Neuron (in vitro differentiated cells): ENCODE measurements at regions not wholly inside any gene's neighbourhood (a gene's known extent, or its start where the extent isn't known, plus 50 kb on each side); places are given as distances from the start of the nearest gene placed in this dataset.

Experiments used
- H2AFZ ChIP-seq: one replicate; pipeline ENCODE4 v1.6.1; 2013; ENCODE audit warnings: low read depth, mild to moderate bottlenecking, inconsistent platforms, low read length, moderate library complexity
- H3K27me3 ChIP-seq: one replicate; pipeline ENCODE4 v1.6.1; 2013; ENCODE audit warnings: low read length; ENCODE audit not compliant: insufficient read depth
- H3K36me3 ChIP-seq: one replicate; pipeline ENCODE4 v1.6.1; 2013; ENCODE audit warnings: low read length; ENCODE audit not compliant: insufficient read depth
- H3K4me1 ChIP-seq: one replicate; pipeline ENCODE4 v1.6.1; 2013; ENCODE audit warnings: low read length; ENCODE audit not compliant: insufficient read depth
- H3K4me3 ChIP-seq: 2 replicates; pipeline ENCODE4 v1.5.1; 2013; ENCODE audit warnings: mild to moderate bottlenecking, low read length, moderate library complexity
- H3K9me3 ChIP-seq: one replicate; pipeline ENCODE4 v1.6.1; 2013; ENCODE audit warnings: low read length

DNA sequence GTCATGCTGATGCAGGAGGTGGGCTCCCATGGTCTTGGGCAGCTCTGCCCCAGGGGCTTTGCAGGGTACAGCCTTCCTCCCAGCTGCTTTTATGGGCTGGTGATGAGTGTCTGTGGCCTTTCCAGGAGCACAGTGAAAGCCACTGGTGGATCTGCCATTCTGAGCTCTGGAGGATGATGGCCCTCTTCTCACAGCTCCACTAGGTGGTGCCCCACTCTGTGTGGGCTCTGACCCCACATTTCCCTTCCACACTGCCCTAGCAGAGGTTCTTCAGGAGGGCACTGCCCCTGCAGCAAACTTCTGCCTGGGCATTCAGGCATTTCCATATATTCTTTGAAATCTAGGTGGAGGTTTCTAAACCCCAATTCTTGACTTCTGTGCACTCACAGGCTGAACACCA is 1188.6 kb downstream of the MRPL39 start:
- no peak overlapping the region for H3K4me3 ChIP-seq

DNA sequence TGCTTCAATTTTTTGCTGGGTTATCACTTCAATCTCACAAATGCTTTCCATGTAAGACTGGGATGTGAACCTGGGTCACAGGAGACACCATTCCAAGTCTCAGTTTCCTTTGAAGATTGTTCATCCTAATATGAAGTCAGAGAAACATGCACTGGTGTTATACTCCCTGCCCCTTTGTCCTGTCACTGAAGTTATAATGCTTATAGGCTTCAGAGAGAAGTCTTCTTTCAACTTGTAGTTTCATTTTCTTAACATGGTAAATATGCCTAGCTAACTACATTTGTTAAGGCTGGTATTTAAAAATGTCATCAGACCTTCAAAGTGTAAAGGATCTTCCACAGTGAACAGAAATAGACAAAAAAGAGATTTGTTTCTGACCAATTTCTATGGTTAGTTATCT is 1195.9 kb downstream of the MRPL39 start:
- Histone ChIP-seq H3K36me3 (no peaks in the 10 kb centered on the region), H3K27me3 (no peaks in the 10 kb centered on the region), H3K4me3 (no peak overlapping the region), H3K4me1 (no peaks in the 10 kb centered on the region), H2AFZ (no peak overlapping the region), H3K9me3 (no peaks in the 10 kb centered on the region)

More for the DNA sequence above, 1188.6 kb downstream of the MRPL39 start:
- peaks cover 2% of the 10 kb centered on the region for H3K9me3 ChIP-seq
- no peak overlapping the region for H2AFZ ChIP-seq
- no peaks in the 10 kb centered on the region for H3K4me1 ChIP-seq
- no peaks in the 10 kb centered on the region for H3K36me3 ChIP-seq
- no peaks in the 10 kb centered on the region for H3K27me3 ChIP-seq

DNA sequence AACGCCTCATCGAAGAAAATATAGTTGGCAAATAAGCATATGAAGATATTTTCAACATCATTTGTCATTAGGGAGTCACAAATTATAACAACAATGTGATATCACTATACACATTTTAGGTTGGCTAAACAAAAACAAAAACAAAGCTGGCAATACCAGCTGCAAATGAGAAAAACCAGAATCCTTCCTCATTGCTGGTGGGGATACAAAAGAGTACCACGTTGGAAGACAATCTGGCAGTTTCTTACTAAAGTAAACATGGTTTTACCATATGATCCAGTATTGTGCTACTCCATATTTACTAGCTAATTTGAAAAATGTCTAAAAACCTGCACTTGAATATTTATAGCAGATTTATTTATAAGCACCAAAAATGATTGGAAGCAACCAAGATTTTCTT is 1204.1 kb downstream of the MRPL39 start:
- no peaks in the 10 kb centered on the region for H3K27me3 ChIP-seq
- no peaks in the 10 kb centered on the region for H3K9me3 ChIP-seq
- H3K4me3 ChIP-seq: no peak overlapping the region
- H2AFZ ChIP-seq: no peak overlapping the region
- no peaks in the 10 kb centered on the region for H3K36me3 ChIP-seq
- no peaks in the 10 kb centered on the region for H3K4me1 ChIP-seq

DNA sequence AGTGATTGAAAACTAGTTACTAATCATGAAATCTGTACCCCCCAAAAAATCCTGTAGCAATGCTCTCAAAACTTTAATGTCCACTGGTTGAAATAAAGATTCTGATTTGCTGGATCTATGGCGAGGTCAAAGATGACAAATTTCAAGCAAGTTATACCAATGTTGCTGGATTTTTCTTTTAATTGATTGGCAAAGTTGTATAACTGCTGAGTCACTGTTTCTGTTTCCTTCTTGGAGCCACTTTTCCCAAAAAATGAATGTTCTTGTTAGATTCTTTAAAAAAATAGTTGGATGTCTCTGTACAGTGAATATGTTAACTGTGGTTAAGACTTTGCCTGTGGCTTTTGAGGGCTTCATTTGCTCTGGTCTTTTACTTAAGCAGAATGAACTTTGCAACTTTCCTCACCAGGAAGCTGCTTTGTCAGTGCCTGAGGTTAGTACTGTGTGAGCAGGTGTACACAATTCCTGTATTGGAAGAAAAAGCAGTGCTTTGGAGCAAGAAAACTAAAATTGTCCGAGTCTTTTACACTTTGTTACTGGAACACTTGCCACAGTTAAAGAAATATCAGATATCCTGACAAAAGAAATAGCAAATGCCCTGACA is 1211.9 kb downstream of the MRPL39 start:
- H3K4me3 ChIP-seq: no peak overlapping the region

DNA sequence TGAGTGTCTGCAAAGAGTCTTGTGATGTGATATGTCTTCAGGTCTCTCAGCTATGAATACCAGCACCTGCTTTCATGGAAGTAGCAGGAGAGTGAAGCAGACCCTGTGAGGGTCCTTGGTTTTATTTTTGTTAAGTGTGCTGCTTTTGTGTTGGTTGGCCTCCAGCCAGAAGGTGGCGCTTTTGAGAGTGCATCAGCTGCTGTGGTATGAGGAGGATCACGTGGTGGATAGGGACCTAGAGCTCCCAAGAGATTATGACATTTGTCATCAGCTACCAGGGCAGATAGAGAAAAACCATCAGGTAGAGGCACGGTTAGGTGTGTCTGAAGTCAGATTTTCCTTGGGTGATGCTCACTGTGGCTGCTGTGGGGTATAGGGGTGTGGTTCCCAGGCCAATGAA is 1232.1 kb downstream of the MRPL39 start:
- Histone ChIP-seq H3K36me3 (no peaks in the 10 kb centered on the region), H2AFZ (no peak overlapping the region), H3K9me3 (no peaks in the 10 kb centered on the region), H3K4me3 (no peak overlapping the region), H3K27me3 (no peaks in the 10 kb centered on the region), H3K4me1 (no peaks in the 10 kb centered on the region)

More for the DNA sequence above, 1211.9 kb downstream of the MRPL39 start:
- Histone ChIP-seq H2AFZ (no peak overlapping the region), H3K9me3 (no peaks in the 10 kb centered on the region), H3K4me1 (no peaks in the 10 kb centered on the region), H3K36me3 (no peaks in the 10 kb centered on the region), H3K27me3 (no peaks in the 10 kb centered on the region)

DNA sequence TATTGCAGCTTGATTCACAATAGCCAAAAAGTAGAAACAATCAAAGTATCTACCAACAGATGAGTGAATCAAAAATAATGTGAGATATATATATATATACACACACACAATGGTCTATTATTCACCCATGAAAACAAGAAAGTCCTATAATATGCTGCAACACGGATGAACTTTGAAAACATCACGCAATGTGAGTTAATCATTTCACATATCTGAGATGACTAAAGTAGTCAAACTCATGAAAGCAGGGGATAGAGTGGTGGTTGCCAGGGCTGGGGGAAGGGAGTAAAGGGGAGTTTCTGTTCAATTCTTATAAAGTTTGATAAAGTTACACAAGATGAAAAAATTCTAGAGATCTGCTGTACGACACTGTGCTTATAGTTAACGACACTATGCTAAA is 1234.8 kb downstream of the MRPL39 start:
- Histone ChIP-seq H3K9me3 (no peaks in the 10 kb centered on the region), H3K36me3 (no peaks in the 10 kb centered on the region), H2AFZ (no peak overlapping the region), H3K27me3 (no peaks in the 10 kb centered on the region), H3K4me3 (no peak overlapping the region), H3K4me1 (no peaks in the 10 kb centered on the region)

DNA sequence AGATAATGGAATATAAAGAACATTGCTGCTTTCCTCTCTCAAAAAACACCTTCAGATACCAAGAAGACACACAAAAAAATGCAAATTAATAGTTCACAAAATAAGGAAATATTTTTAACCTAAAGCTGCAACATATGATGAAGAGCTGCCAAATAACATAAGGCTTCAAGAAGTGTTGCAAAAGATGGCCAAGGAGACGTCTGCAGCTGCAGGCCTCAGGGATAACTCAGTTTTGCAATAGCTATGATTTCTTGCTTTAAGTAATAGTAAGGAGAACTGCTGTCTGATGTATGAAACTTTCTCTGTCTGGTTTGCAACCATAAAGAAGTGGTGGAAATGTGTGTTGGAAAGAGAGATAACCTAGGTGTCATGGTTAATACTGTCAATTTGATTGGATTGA is 1237.5 kb downstream of the MRPL39 start:
- no peak overlapping the region for H3K4me3 ChIP-seq
- H2AFZ ChIP-seq: no peak overlapping the region
- no peaks in the 10 kb centered on the region for H3K9me3 ChIP-seq
- no peaks in the 10 kb centered on the region for H3K4me1 ChIP-seq
- no peaks in the 10 kb centered on the region for H3K36me3 ChIP-seq
- no peaks in the 10 kb centered on the region for H3K27me3 ChIP-seq

DNA sequence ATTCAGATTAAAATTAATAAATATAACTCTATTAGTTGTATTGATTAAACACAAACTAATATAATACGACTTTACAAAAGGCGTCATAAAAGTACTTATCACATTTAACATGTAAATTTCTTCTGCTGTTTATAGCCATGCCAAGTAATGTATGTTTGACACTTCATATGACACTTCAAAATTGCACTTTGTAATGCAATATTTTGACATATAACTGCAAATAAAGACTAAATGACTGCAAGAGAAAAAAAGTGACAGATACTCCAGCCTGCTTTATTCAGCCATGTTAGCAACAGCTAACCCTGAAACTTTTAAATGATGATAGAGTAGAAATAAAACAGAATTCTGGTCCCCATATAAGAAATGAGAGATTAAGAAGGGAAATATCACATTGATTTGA is 1238.0 kb downstream of the MRPL39 start:
- H3K27me3 ChIP-seq: no peaks in the 10 kb centered on the region
- H3K9me3 ChIP-seq: no peaks in the 10 kb centered on the region
- H2AFZ ChIP-seq: no peak overlapping the region
- H3K4me3 ChIP-seq: no peak overlapping the region
- no peaks in the 10 kb centered on the region for H3K36me3 ChIP-seq
- H3K4me1 ChIP-seq: no peaks in the 10 kb centered on the region

DNA sequence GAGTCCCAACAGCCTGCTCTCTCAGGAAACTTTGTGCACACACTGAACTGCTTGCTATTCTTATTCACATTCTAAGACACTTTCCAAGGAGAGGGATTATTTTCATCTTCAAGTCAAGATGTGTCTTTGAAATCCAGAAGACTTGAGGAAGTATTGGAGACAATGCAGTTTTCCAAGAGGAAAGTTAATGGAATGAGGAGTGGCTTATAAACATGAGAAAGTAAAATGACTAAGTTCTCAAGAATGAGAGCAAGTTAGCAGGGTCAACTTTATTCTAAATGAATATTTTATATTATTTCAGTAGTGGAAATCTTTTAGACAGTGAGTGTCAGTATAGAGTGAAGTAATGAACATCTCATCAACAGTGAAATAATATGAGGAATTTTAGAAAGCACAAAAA is 1239.3 kb downstream of the MRPL39 start:
- H3K4me1 ChIP-seq: no peaks in the 10 kb centered on the region
- no peaks in the 10 kb centered on the region for H3K9me3 ChIP-seq
- H3K4me3 ChIP-seq: no peak overlapping the region
- no peak overlapping the region for H2AFZ ChIP-seq
- H3K27me3 ChIP-seq: no peaks in the 10 kb centered on the region
- H3K36me3 ChIP-seq: no peaks in the 10 kb centered on the region

DNA sequence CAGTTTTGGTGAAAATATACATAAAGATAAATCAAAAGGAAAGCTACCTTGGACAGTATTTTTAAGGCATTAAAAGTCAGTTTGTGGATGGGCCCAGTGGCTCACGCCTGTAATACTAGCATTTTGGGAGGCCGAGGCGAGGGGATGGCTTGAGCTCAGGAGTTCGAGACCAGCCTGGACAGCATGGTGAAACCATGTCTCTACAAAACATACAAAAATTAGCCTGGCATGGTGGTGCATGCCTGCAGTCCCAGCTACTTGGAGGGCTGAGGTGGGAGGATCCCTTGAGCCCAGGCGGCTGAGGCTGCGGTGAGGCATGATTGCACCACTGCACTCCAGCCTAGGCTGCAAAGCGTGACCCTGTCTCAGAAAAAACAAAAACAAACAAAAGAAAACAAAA is 1253.8 kb downstream of the MRPL39 start:
- no peak overlapping the region for H3K4me3 ChIP-seq
- H2AFZ ChIP-seq: no peak overlapping the region
- no peaks in the 10 kb centered on the region for H3K4me1 ChIP-seq
- no peaks in the 10 kb centered on the region for H3K27me3 ChIP-seq
- H3K36me3 ChIP-seq: no peaks in the 10 kb centered on the region
- H3K9me3 ChIP-seq: no peaks in the 10 kb centered on the region

DNA sequence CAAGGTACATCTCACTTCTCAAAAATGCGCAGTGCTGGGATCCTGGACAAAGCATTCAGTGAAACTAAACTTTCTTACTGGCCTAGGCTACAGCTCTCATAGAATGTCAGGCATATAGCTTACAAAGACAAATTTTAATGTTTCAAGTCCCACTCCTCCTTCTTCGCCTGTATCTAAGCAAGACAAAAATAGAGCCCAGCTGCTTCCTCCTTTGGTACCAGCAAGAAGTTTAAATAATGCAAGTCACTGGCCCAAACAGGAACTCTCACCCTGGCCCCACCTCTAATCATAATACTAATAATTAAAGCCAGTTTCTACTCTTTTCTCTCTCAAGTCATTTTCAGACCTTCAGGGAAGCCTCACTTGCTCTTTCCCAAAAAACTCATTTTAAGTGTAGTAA is 1267.9 kb downstream of the MRPL39 start:
- no peaks in the 10 kb centered on the region for H3K9me3 ChIP-seq
- H2AFZ ChIP-seq: no peak overlapping the region

DNA sequence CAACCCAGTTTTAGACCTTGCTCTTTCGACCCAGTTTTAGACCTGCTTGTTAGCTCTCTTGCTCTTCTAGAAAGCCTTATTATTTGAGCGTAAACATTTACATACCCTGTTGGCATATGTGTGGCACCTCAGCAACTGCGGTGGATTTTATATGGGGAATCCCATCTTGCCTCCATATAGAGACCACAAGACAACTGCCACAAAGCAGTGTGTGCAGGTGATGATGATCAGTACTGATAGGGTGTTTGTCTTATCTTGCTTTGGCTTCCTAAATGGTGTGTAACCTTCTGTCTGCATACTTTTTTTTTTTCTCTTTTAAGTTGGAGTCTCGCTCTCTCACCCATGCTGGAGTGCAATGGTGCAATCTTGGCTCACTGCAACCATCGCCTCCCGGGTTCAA is 1270.8 kb downstream of the MRPL39 start:
- no peak overlapping the region for H2AFZ ChIP-seq
- H3K4me3 ChIP-seq: no peak overlapping the region
- no peaks in the 10 kb centered on the region for H3K9me3 ChIP-seq
- H3K27me3 ChIP-seq: no peaks in the 10 kb centered on the region
- no peaks in the 10 kb centered on the region for H3K4me1 ChIP-seq
- H3K36me3 ChIP-seq: no peaks in the 10 kb centered on the region

More for the DNA sequence above, 1267.9 kb downstream of the MRPL39 start:
- Histone ChIP-seq H3K4me1 (no peaks in the 10 kb centered on the region), H3K36me3 (no peaks in the 10 kb centered on the region), H3K4me3 (no peak overlapping the region), H3K27me3 (no peaks in the 10 kb centered on the region)

DNA sequence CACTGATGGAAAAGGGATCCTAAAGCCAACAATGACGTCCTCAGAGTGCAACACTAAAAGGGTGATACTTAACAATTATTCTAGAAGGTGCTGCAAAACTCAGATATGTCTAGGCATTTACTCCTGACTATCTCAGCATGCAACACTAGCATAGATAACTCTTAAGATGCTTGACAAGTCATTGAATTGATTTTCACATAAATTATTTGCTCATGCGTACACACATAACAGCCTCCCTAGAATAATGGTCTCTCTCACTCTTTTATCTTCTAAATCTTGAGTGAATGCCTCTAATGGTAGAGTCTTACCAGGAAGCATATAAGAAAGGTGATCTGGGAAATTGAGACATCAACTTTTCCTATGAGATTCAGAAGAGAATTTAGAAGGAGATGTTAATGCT is 1283.7 kb downstream of the MRPL39 start:
- Histone ChIP-seq H3K36me3 (no peaks in the 10 kb centered on the region), H3K4me1 (no peaks in the 10 kb centered on the region), H2AFZ (no peak overlapping the region), H3K9me3 (no peaks in the 10 kb centered on the region), H3K4me3 (no peak overlapping the region), H3K27me3 (no peaks in the 10 kb centered on the region)

DNA sequence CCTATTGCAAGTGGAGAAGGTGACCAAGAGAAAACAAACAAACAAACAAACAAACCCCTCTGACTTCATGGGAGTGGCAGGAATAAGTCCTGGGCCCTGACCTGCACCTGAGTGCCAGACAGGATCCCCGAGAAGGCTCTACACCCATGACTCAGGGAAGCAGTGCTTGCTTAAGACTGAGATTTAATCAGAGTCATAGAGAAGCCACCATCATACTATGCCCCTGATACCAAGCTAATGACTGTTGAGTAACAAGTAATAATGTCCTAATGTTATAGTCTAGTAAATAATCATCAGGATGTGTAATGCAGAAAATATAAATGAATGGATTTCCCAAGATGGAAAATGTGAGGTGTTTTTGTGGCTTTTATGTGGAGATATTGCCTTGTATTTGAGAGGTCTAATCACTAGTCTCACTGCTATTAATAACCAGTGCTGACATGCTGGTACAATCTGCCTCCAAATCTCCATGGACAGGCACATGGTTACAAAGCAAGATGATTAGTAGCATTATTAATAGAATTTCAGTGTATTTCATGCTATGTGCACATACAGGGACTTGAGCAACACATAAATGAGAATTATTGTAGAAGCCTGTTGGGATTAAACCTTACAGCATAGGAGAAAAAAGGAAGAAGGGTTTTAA is 1290.9 kb downstream of the MRPL39 start:
- Histone ChIP-seq H3K9me3 (no peaks in the 10 kb centered on the region), H3K36me3 (no peaks in the 10 kb centered on the region), H3K4me1 (no peaks in the 10 kb centered on the region), H3K27me3 (no peaks in the 10 kb centered on the region), H3K4me3 (no peak overlapping the region), H2AFZ (no peak overlapping the region)
